Rectal smooth muscle tissue (tissue), 1 donor: ENCODE measurements at regions not wholly inside any gene's neighbourhood (a gene's known extent, or its start where the extent isn't known, plus 50 kb on each side); places are given as distances from the start of the nearest gene placed in this dataset.

Experiments
- H3K27ac ChIP-seq: one replicate; pipeline ENCODE4 v1.7.0; 2013; ENCODE audit warnings: low read depth, low read length, inconsistent platforms
- H3K27me3 ChIP-seq: one replicate; pipeline ENCODE4 v1.7.0; 2013; ENCODE audit warnings: low read length; ENCODE audit not compliant: control insufficient read depth, insufficient read depth
- H3K36me3 ChIP-seq: one replicate; pipeline ENCODE4 v1.7.0; 2013; ENCODE audit warnings: low read length; ENCODE audit not compliant: control insufficient read depth, insufficient read depth
- H3K4me1 ChIP-seq: one replicate; pipeline ENCODE4 v1.7.0; 2013; ENCODE audit warnings: low read length; ENCODE audit not compliant: control insufficient read depth, insufficient read depth
- H3K4me3 ChIP-seq: one replicate; pipeline ENCODE4 v1.7.0; 2013; ENCODE audit warnings: low read length
- H3K9ac ChIP-seq: one replicate; pipeline ENCODE4 v1.7.0; 2013; ENCODE audit warnings: low read length

- no peaks in the 10 kb centered on the region for H3K27me3 ChIP-seq
- H3K4me1 ChIP-seq, result no peaks in the 10 kb centered on the region
- no peaks in the 10 kb centered on the region for H3K36me3 ChIP-seq
- no peak overlapping the region for H3K9ac ChIP-seq
- H3K27ac ChIP-seq, result no peak overlapping the region
- no peak overlapping the region for H3K4me3 ChIP-seq
Observed at GRCh38 chr21:16796776-16797175, 716.1 kb upstream of the CXADR start.

- Histone ChIP-seq H3K27me3 (no peaks in the 10 kb centered on the region), H3K4me3 (no peak overlapping the region), H3K36me3 (no peaks in the 10 kb centered on the region)
Observed at GRCh38 chr21:16797540-16797939, 715.3 kb upstream of the CXADR start.

GRCh38 chr21:16797966-16798365 is 714.9 kb upstream of the CXADR start:
- Histone ChIP-seq H3K27me3 (no peaks in the 10 kb centered on the region), H3K36me3 (no peaks in the 10 kb centered on the region), H3K4me3 (no peak overlapping the region), H3K4me1 (no peaks in the 10 kb centered on the region), H3K9ac (no peak overlapping the region), H3K27ac (no peak overlapping the region)

More at GRCh38 chr21:16797540-16797939, 715.3 kb upstream of the CXADR start:
- Histone ChIP-seq H3K4me1 (no peaks in the 10 kb centered on the region), H3K9ac (no peak overlapping the region), H3K27ac (no peak overlapping the region)

GRCh38 chr21:16800536-16801275 is 712.1 kb upstream of the CXADR start:
- H3K4me1 ChIP-seq, result no peaks in the 10 kb centered on the region

GRCh38 chr21:16811011-16811410 is 701.8 kb upstream of the CXADR start:
- Histone ChIP-seq H3K27ac (no peak overlapping the region), H3K4me3 (no peak overlapping the region), H3K27me3 (no peaks in the 10 kb centered on the region), H3K36me3 (no peaks in the 10 kb centered on the region), H3K4me1 (no peaks in the 10 kb centered on the region), H3K9ac (no peak overlapping the region)

More at GRCh38 chr21:16800536-16801275, 712.1 kb upstream of the CXADR start:
- Histone ChIP-seq H3K4me3 (no peak overlapping the region), H3K27ac (no peak overlapping the region), H3K9ac (no peak overlapping the region), H3K27me3 (no peaks in the 10 kb centered on the region), H3K36me3 (no peaks in the 10 kb centered on the region)

GRCh38 chr21:16811970-16812369 is 700.9 kb upstream of the CXADR start:
- Histone ChIP-seq H3K4me1 (no peaks in the 10 kb centered on the region), H3K36me3 (no peaks in the 10 kb centered on the region), H3K9ac (no peak overlapping the region), H3K27me3 (no peaks in the 10 kb centered on the region), H3K4me3 (no peak overlapping the region), H3K27ac (no peak overlapping the region)

- H3K27ac ChIP-seq, result no peak overlapping the region
- no peak overlapping the region for H3K9ac ChIP-seq
- no peak overlapping the region for H3K4me3 ChIP-seq
- H3K4me1 ChIP-seq, result no peaks in the 10 kb centered on the region
- H3K27me3 ChIP-seq, result no peaks in the 10 kb centered on the region
- H3K36me3 ChIP-seq, result no peaks in the 10 kb centered on the region
Observed at GRCh38 chr21:16815243-16815642, 697.6 kb upstream of the CXADR start.

- no peaks in the 10 kb centered on the region for H3K27me3 ChIP-seq
Observed at GRCh38 chr21:16821588-16821987, 691.3 kb upstream of the CXADR start.

GRCh38 chr21:16829532-16829931 is 683.3 kb upstream of the CXADR start:
- H3K36me3 ChIP-seq, result no peaks in the 10 kb centered on the region
- H3K27ac ChIP-seq, result no peak overlapping the region
- H3K4me3 ChIP-seq, result no peak overlapping the region
- no peaks in the 10 kb centered on the region for H3K4me1 ChIP-seq
- H3K9ac ChIP-seq, result no peak overlapping the region
- H3K27me3 ChIP-seq, result no peaks in the 10 kb centered on the region

More at GRCh38 chr21:16821588-16821987, 691.3 kb upstream of the CXADR start:
- Histone ChIP-seq H3K4me3 (no peak overlapping the region), H3K9ac (no peak overlapping the region), H3K27ac (no peak overlapping the region), H3K4me1 (no peaks in the 10 kb centered on the region), H3K36me3 (no peaks in the 10 kb centered on the region)

GRCh38 chr21:16832791-16833190 is 680.1 kb upstream of the CXADR start:
- Histone ChIP-seq H3K27ac (no peak overlapping the region), H3K4me3 (no peak overlapping the region), H3K4me1 (no peaks in the 10 kb centered on the region), H3K36me3 (no peaks in the 10 kb centered on the region), H3K9ac (no peak overlapping the region), H3K27me3 (no peaks in the 10 kb centered on the region)

- Histone ChIP-seq H3K4me1 (peaks cover 3% of the 10 kb centered on the region), H3K9ac (no peak overlapping the region), H3K4me3 (no peak overlapping the region), H3K36me3 (no peaks in the 10 kb centered on the region), H3K27me3 (no peaks in the 10 kb centered on the region), H3K27ac (no peak overlapping the region)
Observed at GRCh38 chr21:16834791-16835190, 678.1 kb upstream of the CXADR start.

GRCh38 chr21:16837321-16837720 is 675.5 kb upstream of the CXADR start:
- Histone ChIP-seq H3K4me3 (no peak overlapping the region), H3K27me3 (no peaks in the 10 kb centered on the region), H3K36me3 (no peaks in the 10 kb centered on the region), H3K4me1 (peaks cover 3% of the 10 kb centered on the region), H3K27ac (no peak overlapping the region), H3K9ac (no peak overlapping the region)

- Histone ChIP-seq H3K27me3 (no peaks in the 10 kb centered on the region), H3K4me1 (peaks cover 3% of the 10 kb centered on the region), H3K27ac (no peak overlapping the region), H3K9ac (no peak overlapping the region), H3K4me3 (no peak overlapping the region), H3K36me3 (no peaks in the 10 kb centered on the region)
Observed at GRCh38 chr21:16837721-16838120, 675.1 kb upstream of the CXADR start.
